ENCODE measurements at regions not wholly inside any gene's neighbourhood (a gene's known extent, or its start where the extent isn't known, plus 50 kb on each side); places are given as distances from the start of the nearest gene placed in this dataset.
"Not testable (repeated sequence)": the region's sequence is repeated elsewhere in the genome, so short reads cannot be mapped to it uniquely, and the experiment has no call there.

DNA sequence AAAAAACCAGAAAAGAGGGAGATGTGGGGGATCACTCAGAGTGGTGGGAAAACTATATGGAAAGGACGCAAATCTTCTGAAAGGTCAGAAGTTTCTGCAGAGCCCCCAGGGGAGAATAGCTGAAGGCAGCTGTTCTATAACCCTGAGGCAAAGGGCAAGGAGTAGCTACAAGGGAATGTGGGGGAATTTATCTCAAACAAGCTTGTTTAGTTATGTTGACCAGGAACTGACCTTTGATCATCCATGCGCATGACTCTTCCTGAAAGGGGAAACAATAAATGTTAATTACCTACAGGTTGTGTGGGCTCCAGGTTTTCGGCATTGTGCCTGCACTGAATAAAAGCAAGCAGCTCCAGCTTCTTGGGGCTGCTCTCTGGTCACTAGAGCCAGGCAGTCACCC is 968.5 kb downstream of the AACS start:
- no peak overlapping the region for H3K4me3 ChIP-seq (ENCODE audit: low read depth in 1 of 2, low read length in 2 of 2)
- H3K27ac ChIP-seq (ENCODE audit: low read depth in 2 of 2, low read length in 1 of 2): no peak overlapping the region
- no peaks in the 10 kb centered on the region for H3K4me1 ChIP-seq (ENCODE audit: control insufficient read depth in 2 of 2, insufficient read depth in 2 of 2, low read length in 1 of 2)
- 56 to 59% methylated on average over 3 of the region's 3 CpGs for WGBS, 2 donors
- no peaks in the 10 kb centered on the region for H3K9me3 ChIP-seq (ENCODE audit: control insufficient read depth in 2 of 2, insufficient read depth in 1 of 2, low read depth in 1 of 2, low read length in 1 of 2)
- H3K27me3 ChIP-seq (ENCODE audit: control insufficient read depth in 1 of 2, insufficient read depth in 2 of 2, low read length in 2 of 2): no peaks in the 10 kb centered on the region
- H3K36me3 ChIP-seq (ENCODE audit: control insufficient read depth in 2 of 2, insufficient read depth in 2 of 2, low read length in 1 of 2): no peaks in the 10 kb centered on the region

DNA sequence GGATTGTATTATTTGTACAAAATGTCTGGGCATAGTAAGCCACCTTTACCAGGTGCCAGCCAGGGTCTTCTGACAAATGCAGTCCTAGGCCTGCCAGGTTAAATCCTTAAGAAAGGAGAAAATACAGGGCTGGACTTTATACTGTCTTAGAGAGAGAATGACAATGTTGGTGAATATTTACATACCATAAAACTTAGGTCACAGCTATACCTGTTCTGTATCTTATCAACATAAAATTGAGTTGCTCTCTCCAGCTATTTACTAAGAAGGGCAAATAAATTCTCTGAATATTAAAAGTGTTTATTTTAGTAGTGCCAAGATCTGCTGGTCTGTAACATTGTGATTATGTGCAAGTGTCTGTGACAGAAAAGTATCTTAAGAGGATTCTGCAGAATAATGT is 971.1 kb downstream of the AACS start:
- Histone ChIP-seq H3K36me3 (ENCODE audit: control insufficient read depth in 2 of 2, insufficient read depth in 2 of 2, low read length in 1 of 2) (no peaks in the 10 kb centered on the region), H3K4me3 (ENCODE audit: low read depth in 1 of 2, low read length in 2 of 2) (no peak overlapping the region), H3K27ac (ENCODE audit: low read depth in 2 of 2, low read length in 1 of 2) (no peak overlapping the region), H3K4me1 (ENCODE audit: control insufficient read depth in 2 of 2, insufficient read depth in 2 of 2, low read length in 1 of 2) (no peaks in the 10 kb centered on the region), H3K9me3 (ENCODE audit: control insufficient read depth in 2 of 2, insufficient read depth in 1 of 2, low read depth in 1 of 2, low read length in 1 of 2) (no peaks in the 10 kb centered on the region), H3K27me3 (ENCODE audit: control insufficient read depth in 1 of 2, insufficient read depth in 2 of 2, low read length in 2 of 2) (no peaks in the 10 kb centered on the region)

DNA sequence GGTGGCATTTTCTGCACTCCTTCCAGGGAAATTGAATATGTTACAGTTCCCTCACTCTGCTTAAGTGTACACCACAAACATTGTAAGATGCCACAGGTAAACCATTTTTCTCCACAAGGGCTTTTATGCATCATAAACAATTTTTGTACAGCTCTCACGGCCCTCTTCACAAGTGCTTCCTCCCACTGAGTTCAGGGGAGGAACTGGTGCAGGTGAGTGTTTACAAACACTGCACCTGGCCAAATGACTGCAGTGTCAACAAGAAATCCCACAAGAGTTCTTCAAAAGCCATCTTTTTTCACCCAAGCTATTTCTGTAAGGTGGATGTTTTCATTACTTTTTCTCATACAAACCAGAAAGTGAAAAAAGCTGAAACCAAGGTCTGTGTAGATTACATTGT is 973.2 kb downstream of the AACS start:
- H3K27ac ChIP-seq (ENCODE audit: low read depth in 2 of 2, low read length in 1 of 2): no peak overlapping the region
- H3K4me3 ChIP-seq (ENCODE audit: low read depth in 1 of 2, low read length in 2 of 2): no peak overlapping the region
- H3K9me3 ChIP-seq (ENCODE audit: control insufficient read depth in 2 of 2, insufficient read depth in 1 of 2, low read depth in 1 of 2, low read length in 1 of 2): no peaks in the 10 kb centered on the region
- no peaks in the 10 kb centered on the region for H3K36me3 ChIP-seq (ENCODE audit: control insufficient read depth in 2 of 2, insufficient read depth in 2 of 2, low read length in 1 of 2)
- H3K4me1 ChIP-seq (ENCODE audit: control insufficient read depth in 2 of 2, insufficient read depth in 2 of 2, low read length in 1 of 2): no peaks in the 10 kb centered on the region
- no peaks in the 10 kb centered on the region for H3K27me3 ChIP-seq (ENCODE audit: control insufficient read depth in 1 of 2, insufficient read depth in 2 of 2, low read length in 2 of 2)
- 44 to 53% methylated on average over 1 of the region's 1 CpG for WGBS, 2 donors

DNA sequence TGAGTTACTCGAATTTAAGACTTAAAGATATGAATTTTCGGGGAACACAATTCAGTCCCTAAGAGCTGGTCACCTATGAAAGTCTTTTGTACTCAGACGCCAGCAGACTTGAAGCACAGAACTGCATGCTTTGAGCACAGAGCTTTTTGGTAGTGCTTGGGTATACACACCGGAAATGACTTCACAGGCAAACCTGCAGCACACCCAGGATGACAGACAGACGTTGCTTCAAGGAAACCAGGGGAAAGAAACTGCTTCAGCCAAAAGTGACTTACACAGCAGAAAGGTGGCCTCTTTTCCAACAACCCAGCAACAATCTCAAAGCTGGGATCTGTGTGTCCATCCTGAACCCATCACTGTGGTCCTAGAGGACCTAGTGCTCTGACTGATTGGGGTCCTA is 975.1 kb downstream of the AACS start:
- Histone ChIP-seq H3K4me1 (ENCODE audit: control insufficient read depth in 2 of 2, insufficient read depth in 2 of 2, low read length in 1 of 2) (no peaks in the 10 kb centered on the region), H3K9me3 (ENCODE audit: control insufficient read depth in 2 of 2, insufficient read depth in 1 of 2, low read depth in 1 of 2, low read length in 1 of 2) (no peaks in the 10 kb centered on the region), H3K27me3 (ENCODE audit: control insufficient read depth in 1 of 2, insufficient read depth in 2 of 2, low read length in 2 of 2) (no peaks in the 10 kb centered on the region), H3K36me3 (ENCODE audit: control insufficient read depth in 2 of 2, insufficient read depth in 2 of 2, low read length in 1 of 2) (no peaks in the 10 kb centered on the region), H3K4me3 (ENCODE audit: low read depth in 1 of 2, low read length in 2 of 2) (no peak overlapping the region), H3K27ac (ENCODE audit: low read depth in 2 of 2, low read length in 1 of 2) (no peak overlapping the region)
- WGBS, 2 donors: 81 to 84% methylated on average over 5 of the region's 5 CpGs

DNA sequence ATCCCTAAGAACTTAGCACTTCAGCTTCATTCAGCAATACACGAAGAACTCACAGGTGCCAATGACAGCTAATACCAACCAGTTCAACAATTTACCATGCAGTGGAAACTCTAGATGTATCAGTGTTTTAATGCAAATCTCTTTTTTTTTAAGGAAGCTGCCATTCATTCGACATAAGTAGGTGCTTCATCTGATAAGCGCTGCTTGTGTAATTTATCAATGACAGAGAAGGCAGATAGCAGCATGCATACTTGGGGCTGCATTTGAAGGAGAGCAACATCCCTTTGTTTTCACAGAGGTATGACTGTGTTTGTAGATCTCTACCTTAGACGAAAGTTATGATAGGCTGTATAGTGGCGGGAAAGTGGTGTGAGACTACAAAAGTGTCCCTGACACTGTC is 977.1 kb downstream of the AACS start:
- no peaks in the 10 kb centered on the region for H3K4me1 ChIP-seq (ENCODE audit: control insufficient read depth in 2 of 2, insufficient read depth in 2 of 2, low read length in 1 of 2)
- H3K9me3 ChIP-seq (ENCODE audit: control insufficient read depth in 2 of 2, insufficient read depth in 1 of 2, low read depth in 1 of 2, low read length in 1 of 2): no peaks in the 10 kb centered on the region
- no peak overlapping the region for H3K4me3 ChIP-seq (ENCODE audit: low read depth in 1 of 2, low read length in 2 of 2)
- 71 to 72% methylated on average over 5 of the region's 5 CpGs for WGBS, 2 donors
- no peaks in the 10 kb centered on the region for H3K27me3 ChIP-seq (ENCODE audit: control insufficient read depth in 1 of 2, insufficient read depth in 2 of 2, low read length in 2 of 2)
- H3K27ac ChIP-seq (ENCODE audit: low read depth in 2 of 2, low read length in 1 of 2): no peak overlapping the region
- H3K36me3 ChIP-seq (ENCODE audit: control insufficient read depth in 2 of 2, insufficient read depth in 2 of 2, low read length in 1 of 2): no peaks in the 10 kb centered on the region

DNA sequence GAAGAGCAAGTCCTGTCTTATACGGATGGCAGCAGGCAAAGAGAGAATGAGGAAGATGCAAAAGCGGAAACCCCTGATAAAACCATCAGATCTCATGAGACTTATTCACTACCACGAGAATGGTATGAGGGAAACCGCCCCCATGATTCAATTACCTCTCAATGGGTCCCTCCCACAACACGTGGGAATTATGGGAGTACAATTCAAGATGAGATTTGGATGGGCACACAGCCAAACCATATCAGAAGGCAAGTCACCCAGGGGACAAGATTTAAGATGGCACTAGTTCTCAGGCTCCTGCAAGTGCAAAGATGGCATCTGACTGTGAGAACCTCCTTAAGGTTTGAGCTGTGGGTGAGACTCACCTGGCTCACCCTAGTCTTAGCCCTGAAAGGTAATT is 984.3 kb downstream of the AACS start:
- not testable (repeated sequence) for H3K27me3 ChIP-seq (ENCODE audit: control insufficient read depth in 1 of 2, insufficient read depth in 2 of 2, low read length in 2 of 2); H3K4me3 ChIP-seq (ENCODE audit: low read depth in 1 of 2, low read length in 2 of 2); H3K4me1 ChIP-seq (ENCODE audit: control insufficient read depth in 2 of 2, insufficient read depth in 2 of 2, low read length in 1 of 2); H3K9me3 ChIP-seq (ENCODE audit: control insufficient read depth in 2 of 2, insufficient read depth in 1 of 2, low read depth in 1 of 2, low read length in 1 of 2); H3K27ac ChIP-seq (ENCODE audit: low read depth in 2 of 2, low read length in 1 of 2); H3K36me3 ChIP-seq (ENCODE audit: control insufficient read depth in 2 of 2, insufficient read depth in 2 of 2, low read length in 1 of 2)
- 55 to 61% methylated on average over 5 of the region's 5 CpGs for WGBS, 2 donors

DNA sequence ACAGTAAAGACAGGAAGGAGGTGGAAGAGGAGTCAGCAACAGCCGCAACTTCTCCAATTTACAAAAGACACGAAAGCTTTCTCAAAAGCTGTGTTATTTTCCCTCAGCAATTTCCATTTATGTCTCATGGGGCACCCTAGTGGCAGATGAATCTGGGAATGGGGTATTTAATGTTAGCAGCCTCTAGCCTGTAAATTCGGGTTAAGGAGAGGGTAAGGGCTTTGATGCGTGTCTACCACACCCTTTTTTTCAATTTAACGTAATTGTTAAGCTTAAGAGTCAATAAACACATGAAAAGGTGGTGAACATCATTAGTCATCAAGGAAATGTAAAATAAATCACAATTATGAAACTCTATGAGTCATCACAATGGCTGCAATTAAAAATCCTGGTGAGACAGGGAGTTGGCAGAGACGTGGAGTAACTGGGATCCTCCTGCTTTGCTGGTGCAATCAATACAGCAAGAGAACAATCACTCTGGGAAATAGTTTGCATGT is 986.4 kb downstream of the AACS start:
- H3K27ac ChIP-seq (ENCODE audit: low read depth in 2 of 2, low read length in 1 of 2): peak overlapping the region in 1 of 2 donors; percentile 16
- 24 to 35% methylated on average over 6 of the region's 6 CpGs for WGBS, 2 donors
- no peaks in the 10 kb centered on the region for H3K9me3 ChIP-seq (ENCODE audit: control insufficient read depth in 2 of 2, insufficient read depth in 1 of 2, low read depth in 1 of 2, low read length in 1 of 2)
- no peaks in the 10 kb centered on the region for H3K36me3 ChIP-seq (ENCODE audit: control insufficient read depth in 2 of 2, insufficient read depth in 2 of 2, low read length in 1 of 2)
- H3K4me1 ChIP-seq (ENCODE audit: control insufficient read depth in 2 of 2, insufficient read depth in 2 of 2, low read length in 1 of 2): peaks cover 0 to 2% of the 10 kb centered on the region in 2 donors
- no peaks in the 10 kb centered on the region for H3K27me3 ChIP-seq (ENCODE audit: control insufficient read depth in 1 of 2, insufficient read depth in 2 of 2, low read length in 2 of 2)
- no peak overlapping the region for H3K4me3 ChIP-seq (ENCODE audit: low read depth in 1 of 2, low read length in 2 of 2)

DNA sequence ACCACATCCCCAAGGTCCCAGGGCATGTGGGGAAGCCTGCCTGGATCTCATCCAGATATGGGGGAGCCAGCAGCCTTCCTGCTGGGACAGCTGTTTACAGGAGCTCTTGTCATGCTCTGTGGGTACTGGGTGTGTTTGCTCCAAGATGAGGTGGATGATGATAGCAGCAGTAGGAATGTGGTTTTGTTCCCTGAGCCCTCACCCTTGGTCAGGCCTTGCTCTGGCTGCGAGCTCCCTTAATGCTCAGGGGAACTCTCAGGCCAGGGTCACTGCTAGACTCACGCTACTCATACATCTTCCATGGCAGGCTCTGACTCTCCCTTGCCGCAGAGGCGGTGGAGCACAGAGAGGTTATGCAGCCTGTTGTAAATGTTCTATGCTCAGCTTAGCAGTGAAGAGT is 990.3 kb downstream of the AACS start:
- no peaks in the 10 kb centered on the region for H3K4me1 ChIP-seq (ENCODE audit: control insufficient read depth in 2 of 2, insufficient read depth in 2 of 2, low read length in 1 of 2)
- H3K36me3 ChIP-seq (ENCODE audit: control insufficient read depth in 2 of 2, insufficient read depth in 2 of 2, low read length in 1 of 2): no peaks in the 10 kb centered on the region
- H3K9me3 ChIP-seq (ENCODE audit: control insufficient read depth in 2 of 2, insufficient read depth in 1 of 2, low read depth in 1 of 2, low read length in 1 of 2): no peaks in the 10 kb centered on the region
- H3K4me3 ChIP-seq (ENCODE audit: low read depth in 1 of 2, low read length in 2 of 2): no peak overlapping the region
- 76 to 78% methylated on average over 4 of the region's 4 CpGs for WGBS, 2 donors
- H3K27me3 ChIP-seq (ENCODE audit: control insufficient read depth in 1 of 2, insufficient read depth in 2 of 2, low read length in 2 of 2): no peaks in the 10 kb centered on the region
- no peak overlapping the region for H3K27ac ChIP-seq (ENCODE audit: low read depth in 2 of 2, low read length in 1 of 2)

DNA sequence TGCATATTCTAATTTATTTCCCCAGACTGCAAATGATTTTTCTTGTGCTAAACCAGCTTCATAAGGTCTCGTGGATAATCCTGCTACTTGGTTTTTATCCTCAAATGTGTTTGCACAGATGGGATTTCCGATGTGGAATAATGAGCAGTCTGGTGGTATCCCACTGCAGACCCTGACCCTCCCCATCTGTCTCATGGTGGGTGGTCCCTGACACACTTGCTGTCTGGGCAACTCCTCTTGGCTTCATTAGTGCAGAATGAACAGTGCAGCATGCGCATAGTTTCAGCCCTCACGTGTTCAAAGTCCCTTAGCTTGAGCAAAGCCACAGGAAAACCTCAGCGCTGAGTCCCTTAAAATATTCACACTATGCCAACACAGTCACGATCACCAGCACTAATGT is 996.5 kb downstream of the AACS start:
- H3K36me3 ChIP-seq (ENCODE audit: control insufficient read depth in 2 of 2, insufficient read depth in 2 of 2, low read length in 1 of 2): no peaks in the 10 kb centered on the region
- 63 to 67% methylated on average over 6 of the region's 6 CpGs for WGBS, 2 donors
- H3K27ac ChIP-seq (ENCODE audit: low read depth in 2 of 2, low read length in 1 of 2): no peak overlapping the region
- no peak overlapping the region for H3K4me3 ChIP-seq (ENCODE audit: low read depth in 1 of 2, low read length in 2 of 2)
- no peaks in the 10 kb centered on the region for H3K4me1 ChIP-seq (ENCODE audit: control insufficient read depth in 2 of 2, insufficient read depth in 2 of 2, low read length in 1 of 2)
- no peaks in the 10 kb centered on the region for H3K27me3 ChIP-seq (ENCODE audit: control insufficient read depth in 1 of 2, insufficient read depth in 2 of 2, low read length in 2 of 2)
- H3K9me3 ChIP-seq (ENCODE audit: control insufficient read depth in 2 of 2, insufficient read depth in 1 of 2, low read depth in 1 of 2, low read length in 1 of 2): no peaks in the 10 kb centered on the region

DNA sequence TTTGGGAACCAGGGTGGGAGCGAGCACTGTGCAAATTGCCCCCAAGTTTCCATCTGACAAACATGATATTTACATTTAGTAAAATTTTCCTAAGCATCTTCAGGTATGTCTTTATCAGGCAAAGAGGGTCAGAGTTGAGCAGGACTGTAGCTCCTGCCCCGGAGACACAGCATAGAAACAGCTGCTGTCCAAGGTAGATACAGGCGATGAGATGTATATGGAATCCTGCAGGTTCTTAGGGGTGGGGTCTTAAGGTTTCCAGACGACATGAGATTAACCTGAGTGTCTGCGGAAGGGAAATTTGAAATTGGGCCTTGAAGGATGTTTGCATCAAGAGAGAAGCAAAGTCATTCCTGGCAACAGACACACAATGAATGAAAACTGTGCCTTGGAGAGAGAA is 998.8 kb downstream of the AACS start:
- Histone ChIP-seq H3K36me3 (ENCODE audit: control insufficient read depth in 2 of 2, insufficient read depth in 2 of 2, low read length in 1 of 2) (no peaks in the 10 kb centered on the region), H3K4me1 (ENCODE audit: control insufficient read depth in 2 of 2, insufficient read depth in 2 of 2, low read length in 1 of 2) (no peaks in the 10 kb centered on the region), H3K27ac (ENCODE audit: low read depth in 2 of 2, low read length in 1 of 2) (no peak overlapping the region), H3K4me3 (ENCODE audit: low read depth in 1 of 2, low read length in 2 of 2) (no peak overlapping the region), H3K27me3 (ENCODE audit: control insufficient read depth in 1 of 2, insufficient read depth in 2 of 2, low read length in 2 of 2) (no peaks in the 10 kb centered on the region), H3K9me3 (ENCODE audit: control insufficient read depth in 2 of 2, insufficient read depth in 1 of 2, low read depth in 1 of 2, low read length in 1 of 2) (no peaks in the 10 kb centered on the region)
- 75 to 79% methylated on average over 5 of the region's 5 CpGs for WGBS, 2 donors
